Stimulated activated CD4-positive, alpha-beta T cell treated with anti-CD3 and anti-CD28 coated beads, Interleukin-1b, Interleukin-23, amount 100 ng/mL, for 24 hours (primary cell): ENCODE measurements at regions not wholly inside any gene's neighbourhood (a gene's known extent, or its start where the extent isn't known, plus 50 kb on each side); places are given as distances from the start of the nearest gene placed in this dataset.
"Not testable (repeated sequence)": the region's sequence is repeated elsewhere in the genome, so short reads cannot be mapped to it uniquely, and the experiment has no call there.

ENCODE experiments used
- DNase-seq, 4 experiments: peaks; one replicate each; pipeline ENCODE4 v3.0.0-alpha.2; 2020; ENCODE audit warnings: low read depth in 4 of 4, low spot score in 1 of 4

GRCh38 chr12:84406720-84407119 is 505.9 kb downstream of the SLC6A15 start:
- not testable (repeated sequence) for DNase-seq

- DNase-seq, result no peak
Observed at GRCh38 chr12:84397846-84398245, 514.8 kb downstream of the SLC6A15 start.

GRCh38 chr12:84397263-84397662 is 515.3 kb downstream of the SLC6A15 start:
- DNase-seq, result no peak

GRCh38 chr12:84391176-84391575 is 521.4 kb downstream of the SLC6A15 start:
- not testable (repeated sequence) for DNase-seq

GRCh38 chr12:84384384-84384783 is 528.2 kb downstream of the SLC6A15 start:
- DNase-seq, result no peak

- not testable (repeated sequence) for DNase-seq
Observed at GRCh38 chr12:84382486-84382885, 530.1 kb downstream of the SLC6A15 start.

GRCh38 chr12:84376320-84376719 is 536.3 kb downstream of the SLC6A15 start:
- no peak for DNase-seq

GRCh38 chr12:84375449-84376170 is 537.0 kb downstream of the SLC6A15 start:
- no peak for DNase-seq

- DNase-seq, result no peak
Observed at GRCh38 chr12:84362552-84362897, 550.1 kb downstream of the SLC6A15 start.

- no peak for DNase-seq
Observed at GRCh38 chr12:84361651-84362551, 550.7 kb downstream of the SLC6A15 start.

GRCh38 chr12:84357314-84357713 is 555.3 kb downstream of the SLC6A15 start:
- DNase-seq, result no peak

GRCh38 chr12:84356224-84356623 is 556.4 kb downstream of the SLC6A15 start:
- DNase-seq, result no peak

GRCh38 chr12:84355561-84355960 is 557.0 kb downstream of the SLC6A15 start:
- DNase-seq, result no peak

- no peak for DNase-seq
Observed at GRCh38 chr12:84348582-84348981, 564.0 kb downstream of the SLC6A15 start.

- no peak for DNase-seq
Observed at GRCh38 chr12:84341467-84342193, 571.0 kb downstream of the SLC6A15 start.

- no peak for DNase-seq
Observed at GRCh38 chr12:84336231-84336630, 576.4 kb downstream of the SLC6A15 start.

GRCh38 chr12:84329938-84330337 is 582.7 kb downstream of the SLC6A15 start:
- no peak for DNase-seq

- no peak for DNase-seq
Observed at GRCh38 chr12:84315926-84316325, 596.7 kb downstream of the SLC6A15 start.

- DNase-seq, result no peak
Observed at GRCh38 chr12:84313323-84313675, 599.3 kb downstream of the SLC6A15 start.

- DNase-seq, result no peak
Observed at GRCh38 chr12:84308211-84308610, 604.4 kb downstream of the SLC6A15 start.

GRCh38 chr12:84305144-84305543 is 607.5 kb downstream of the SLC6A15 start:
- DNase-seq, result no peak

GRCh38 chr12:84294246-84294645 is 618.4 kb downstream of the SLC6A15 start:
- no peak for DNase-seq
